Stimulated activated naive CD8-positive, alpha-beta T cell treated with anti-CD3 and anti-CD28 coated beads, Interleukin-15, amount 100 ng/mL, for 72 hours (primary cell): ENCODE measurements at regions not wholly inside any gene's neighbourhood (a gene's known extent, or its start where the extent isn't known, plus 50 kb on each side); places are given as distances from the start of the nearest gene placed in this dataset.
"Not testable (repeated sequence)": the region's sequence is repeated elsewhere in the genome, so short reads cannot be mapped to it uniquely, and the experiment has no call there.

ENCODE experiments used
- ATAC-seq: fragments of 150-1000 bp; cut with Tn5 transposase; 2 replicates; pipeline ENCODE4 v1.10.0; 2021; ENCODE audit warnings: mild to moderate bottlenecking, moderate library complexity
- DNase-seq, 2 donors: peaks; one replicate each; pipeline ENCODE4 v3.0.0; 2021 to 2022
- H3K27ac Mint-ChIP-seq, 2 donors: one replicate each; pipeline ENCODE4 v1.8.0; 2022; ENCODE audit warnings: mild to moderate bottlenecking in 2 of 2, mixed read lengths in 2 of 2, moderate library complexity in 2 of 2
- H3K27me3 Mint-ChIP-seq: one replicate; pipeline ENCODE4 v1.8.0; 2022; ENCODE audit warnings: mixed read lengths
- H3K4me1 Mint-ChIP-seq: one replicate; pipeline ENCODE4 v1.8.0; 2022; ENCODE audit warnings: mild to moderate bottlenecking, mixed read lengths
- H3K4me3 Mint-ChIP-seq, 2 donors: one replicate each; pipeline ENCODE4 v1.8.0; 2022; ENCODE audit warnings: mild to moderate bottlenecking in 2 of 2, mixed read lengths in 2 of 2, moderate library complexity in 1 of 2
- H3K9me3 Mint-ChIP-seq, 2 donors: one replicate each; pipeline ENCODE4 v1.8.0; 2022; ENCODE audit warnings: mixed read lengths in 2 of 2

DNA sequence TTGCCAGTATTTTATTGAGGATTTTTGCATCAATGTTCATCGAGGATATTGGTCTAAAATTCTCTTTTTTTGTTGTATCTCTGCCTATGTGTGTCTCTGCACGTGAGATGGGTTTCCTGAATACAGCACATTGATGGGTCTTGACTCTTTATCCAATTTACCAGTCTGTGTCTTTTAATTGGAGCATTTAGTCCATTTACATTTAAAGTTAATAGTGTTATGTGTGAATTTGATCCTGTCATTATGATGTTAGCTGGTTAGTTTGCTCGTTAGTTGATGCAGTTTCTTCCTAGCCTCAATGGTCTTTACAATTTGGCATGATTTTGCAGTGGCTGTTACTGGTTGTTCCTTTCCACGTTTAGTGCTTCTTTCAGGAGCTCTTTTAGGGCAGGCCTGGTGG is 101.3 kb upstream of the PRR23C start:
- ATAC-seq, H3K9me3 Mint-ChIP-seq, H3K4me1 Mint-ChIP-seq, H3K27me3 Mint-ChIP-seq, DNase-seq, H3K4me3 Mint-ChIP-seq, H3K27ac Mint-ChIP-seq: not testable (repeated sequence)

DNA sequence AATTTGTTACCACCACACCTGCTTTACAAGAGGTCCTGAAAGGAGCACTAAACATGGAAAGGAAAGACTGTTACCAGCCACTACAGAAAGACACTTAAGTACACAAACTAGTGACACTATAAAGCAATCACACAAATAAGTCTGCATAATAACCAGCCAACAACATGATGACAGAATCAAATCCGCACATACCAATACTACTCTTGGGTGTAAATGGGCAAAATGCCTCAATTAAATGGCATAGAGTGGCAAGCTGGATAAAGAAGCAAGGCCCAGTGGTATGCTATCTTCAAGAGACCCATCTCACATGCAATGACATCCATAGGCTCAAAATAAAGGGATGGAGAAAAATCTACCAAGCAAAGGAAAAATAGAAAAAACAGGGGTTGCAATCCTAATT is 106.8 kb upstream of the PRR23C start:
- H3K27me3 Mint-ChIP-seq = peaks cover 18% of the 10 kb centered on the region
- DNase-seq (no peak), ATAC-seq (no peak)
- no peak overlapping the region for H3K4me3 Mint-ChIP-seq
- H3K9me3 Mint-ChIP-seq = peaks cover 5 to 11% of the 10 kb centered on the region in 2 donors
- no peak overlapping the region for H3K27ac Mint-ChIP-seq
- H3K4me1 Mint-ChIP-seq = no peaks in the 10 kb centered on the region

DNA sequence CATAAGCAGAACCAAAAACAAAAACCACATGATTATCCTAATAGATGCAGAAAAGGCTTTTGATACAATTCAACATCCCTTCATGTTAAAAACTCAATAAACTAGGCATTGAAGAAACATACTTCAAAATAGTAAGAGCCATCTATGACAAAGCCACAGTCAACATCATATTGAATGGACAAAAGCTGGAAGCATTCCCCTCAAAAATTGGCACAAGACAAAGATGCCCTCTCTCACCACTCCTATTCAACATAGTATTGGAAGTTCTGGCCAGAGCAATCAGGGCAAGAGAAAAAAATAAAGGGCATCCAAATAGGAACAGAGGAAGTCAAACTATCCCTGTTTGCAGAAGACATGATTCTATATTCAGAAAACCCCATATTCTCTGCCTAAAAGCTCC is 108.7 kb upstream of the PRR23C start:
- H3K4me3 Mint-ChIP-seq, H3K4me1 Mint-ChIP-seq, ATAC-seq, DNase-seq, H3K9me3 Mint-ChIP-seq, H3K27ac Mint-ChIP-seq: not testable (repeated sequence)
- peaks cover 13% of the 10 kb centered on the region for H3K27me3 Mint-ChIP-seq

DNA sequence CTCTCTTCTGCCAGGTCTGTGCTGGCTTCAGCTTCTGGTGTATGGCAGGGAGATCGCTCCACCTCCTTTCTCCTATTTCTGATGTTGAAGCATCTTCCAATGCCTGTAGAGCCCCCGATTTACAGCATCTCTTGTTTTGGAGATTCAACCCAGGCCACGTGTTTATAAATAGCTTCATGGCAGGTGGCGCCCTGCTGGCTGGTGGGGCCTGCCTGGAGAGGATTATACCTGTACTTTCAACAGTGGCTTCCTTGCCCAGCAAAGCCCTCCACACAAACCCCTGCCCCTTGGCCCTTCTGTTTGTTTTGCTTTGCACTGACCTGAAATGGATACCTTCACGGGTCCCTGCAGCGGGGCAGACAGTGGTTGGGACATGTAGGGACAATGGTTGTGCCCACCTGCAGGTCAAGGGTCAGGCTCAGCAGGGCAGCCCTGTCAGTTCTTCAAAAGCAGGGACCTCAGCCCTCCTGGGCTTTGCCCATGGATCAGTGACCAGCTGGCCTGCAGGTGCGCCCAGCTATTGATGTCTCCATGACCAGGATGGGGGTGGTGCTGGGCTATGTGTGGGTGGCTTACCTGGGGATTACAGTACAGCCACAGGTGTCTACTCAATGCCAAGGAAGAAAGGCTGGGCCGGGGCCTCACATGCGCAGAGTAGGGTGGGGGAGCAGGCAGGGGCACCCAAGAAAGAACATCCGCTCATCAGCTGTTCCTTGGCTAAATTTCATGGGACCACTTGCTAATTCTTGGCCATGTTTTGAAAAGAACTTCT is 112.7 kb upstream of the PRR23C start:
- Mint-ChIP-seq H3K27ac (no peak overlapping the region), H3K4me3 (no peak overlapping the region), H3K27me3 (peaks cover 16% of the 10 kb centered on the region), H3K4me1 (no peaks in the 10 kb centered on the region), H3K9me3 (peaks cover under 1 to 9% of the 10 kb centered on the region in 2 donors)
- ATAC-seq (no peak), DNase-seq (no peak)

DNA sequence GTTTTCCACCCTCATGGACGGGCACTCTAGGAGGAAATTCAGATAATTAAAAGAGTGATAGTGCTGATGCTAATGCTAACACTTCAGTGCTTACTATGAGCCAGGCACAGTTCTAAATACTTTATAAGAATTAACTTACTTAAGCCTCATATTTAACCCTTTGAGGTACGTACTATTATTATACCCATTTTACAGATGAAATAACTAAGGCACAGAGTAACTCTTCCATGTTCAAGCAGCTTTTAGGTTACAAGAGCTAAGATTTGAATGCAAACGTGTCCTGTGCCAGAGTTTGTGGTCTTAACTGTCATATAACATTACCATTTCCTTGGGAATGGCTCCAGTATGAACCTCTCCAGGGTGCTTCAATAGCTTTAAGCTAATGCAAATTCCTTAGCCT is 114.7 kb upstream of the PRR23C start:
- no peak for DNase-seq
- Mint-ChIP-seq H3K4me3 (no peak overlapping the region), H3K4me1 (no peaks in the 10 kb centered on the region), H3K27me3 (peaks cover 16% of the 10 kb centered on the region), H3K9me3 (peaks cover 0 to 8% of the 10 kb centered on the region in 2 donors), H3K27ac (no peak overlapping the region)
- no peak for ATAC-seq

DNA sequence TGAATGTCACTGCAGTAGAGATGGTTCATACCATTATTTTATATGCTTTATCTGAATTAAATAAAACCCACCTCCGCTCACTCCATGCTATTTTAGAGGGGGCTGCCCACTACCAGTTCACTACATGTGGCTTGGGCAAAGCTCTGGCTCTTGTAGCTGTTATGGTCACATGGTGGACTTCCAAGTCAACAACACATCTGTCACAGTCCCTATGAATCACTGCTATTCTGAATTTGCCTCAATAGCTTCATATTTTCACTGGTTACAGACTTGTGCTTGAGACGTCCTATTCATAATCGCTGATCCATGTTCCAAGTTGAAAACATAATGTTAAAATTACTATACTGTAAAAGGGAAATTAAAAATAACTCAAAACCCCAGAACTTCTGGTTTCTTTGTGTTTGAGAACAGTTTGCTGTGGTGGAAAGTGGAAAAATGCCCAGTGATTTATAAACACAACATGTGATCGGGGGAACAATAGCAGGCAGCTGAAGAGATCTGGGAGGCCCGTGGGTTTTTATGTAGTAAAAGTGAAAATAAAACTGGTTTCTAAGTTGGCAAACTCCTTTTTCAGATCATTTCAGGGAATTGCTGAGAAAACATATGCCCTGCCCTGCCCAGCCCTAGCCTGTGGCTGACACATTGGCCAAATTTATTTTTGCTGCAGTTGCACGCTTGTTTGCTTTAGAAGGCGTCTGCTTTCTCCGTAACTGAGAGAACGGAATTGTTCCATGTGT is 128.8 kb upstream of the PRR23C start:
- Mint-ChIP-seq H3K27ac (no peak overlapping the region), H3K4me3 (no peak overlapping the region), H3K9me3 (peaks cover 4 to 19% of the 10 kb centered on the region in 2 donors), H3K27me3 (peaks cover 12% of the 10 kb centered on the region), H3K4me1 (no peaks in the 10 kb centered on the region)
- DNase-seq (no peak), ATAC-seq (no peak)

DNA sequence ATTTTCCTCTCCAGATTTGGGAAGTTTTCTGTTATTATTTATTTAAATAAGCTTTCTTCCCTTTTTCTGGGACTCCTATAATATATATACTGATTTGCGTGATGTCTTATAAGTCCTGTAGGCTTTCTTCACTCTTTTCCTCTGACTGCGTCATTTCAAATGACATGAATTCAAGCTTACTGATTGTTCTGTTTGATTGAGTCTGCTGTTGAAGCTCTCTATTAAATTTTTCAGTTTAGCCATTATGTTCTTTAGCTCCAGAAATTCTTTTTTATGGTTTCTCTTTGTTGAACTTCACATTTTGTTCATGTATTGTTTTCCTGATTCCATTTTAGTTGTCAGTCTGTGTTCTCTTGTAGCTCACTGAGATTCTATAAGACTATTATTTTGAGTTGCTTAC is 135.8 kb upstream of the PRR23C start:
- peaks cover 11 to 14% of the 10 kb centered on the region in 2 donors for H3K9me3 Mint-ChIP-seq
- no peaks in the 10 kb centered on the region for H3K4me1 Mint-ChIP-seq

DNA sequence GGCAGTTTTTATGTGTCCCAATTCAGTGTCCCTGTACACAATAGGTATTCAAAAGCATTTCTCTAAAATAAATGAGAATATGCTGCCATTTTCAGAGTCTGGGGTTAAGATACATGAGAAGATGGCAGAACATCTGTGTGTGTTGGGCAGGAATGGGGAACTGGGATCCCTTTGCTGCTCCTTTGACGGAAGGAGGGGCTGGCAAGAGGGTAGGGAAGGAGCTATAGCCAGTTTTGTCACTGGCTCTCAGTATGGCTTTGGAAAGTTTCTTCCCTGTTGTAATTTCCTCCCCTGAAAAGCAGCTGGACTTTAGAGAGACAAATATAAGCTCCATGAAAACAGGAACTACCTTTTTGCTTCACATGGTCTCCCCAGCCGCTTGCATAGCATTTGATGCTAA is 137.5 kb upstream of the PRR23C start:
- H3K4me3 Mint-ChIP-seq = no peak overlapping the region
- DNase-seq (no peak), ATAC-seq (no peak)
- H3K4me1 Mint-ChIP-seq = no peaks in the 10 kb centered on the region
- H3K27me3 Mint-ChIP-seq = no peaks in the 10 kb centered on the region
- H3K27ac Mint-ChIP-seq = no peak overlapping the region
- H3K9me3 Mint-ChIP-seq = peaks cover 11 to 14% of the 10 kb centered on the region in 2 donors

More for the DNA sequence above, 135.8 kb upstream of the PRR23C start:
- ATAC-seq = no peak
- Mint-ChIP-seq H3K27me3 (no peaks in the 10 kb centered on the region), H3K4me3 (no peak overlapping the region), H3K27ac (no peak overlapping the region)
- DNase-seq = no peak

DNA sequence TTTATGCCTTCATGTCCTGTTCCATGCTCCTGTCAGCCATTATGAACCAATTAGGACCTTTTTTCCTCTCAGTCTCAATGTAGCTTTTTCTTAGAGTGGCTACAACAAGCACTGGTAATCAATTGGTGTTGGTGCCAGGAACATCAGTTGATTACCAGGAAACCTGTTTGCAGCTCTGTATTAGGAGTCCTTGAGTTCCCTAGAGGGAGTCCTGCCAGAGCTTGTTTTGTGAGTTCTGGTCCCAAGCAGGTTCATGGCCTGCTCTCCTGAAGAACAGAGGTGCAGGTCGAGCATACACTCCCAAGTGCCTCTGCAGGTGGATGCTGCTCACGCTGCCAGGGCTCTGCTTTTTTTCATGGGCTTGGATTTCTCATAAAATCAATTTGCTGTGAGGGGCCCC is 137.9 kb upstream of the PRR23C start:
- DNase-seq (no peak), ATAC-seq (no peak)
- Mint-ChIP-seq H3K4me3 (no peak overlapping the region), H3K9me3 (peaks cover 11 to 14% of the 10 kb centered on the region in 2 donors), H3K27ac (no peak overlapping the region), H3K4me1 (no peaks in the 10 kb centered on the region), H3K27me3 (no peaks in the 10 kb centered on the region)

DNA sequence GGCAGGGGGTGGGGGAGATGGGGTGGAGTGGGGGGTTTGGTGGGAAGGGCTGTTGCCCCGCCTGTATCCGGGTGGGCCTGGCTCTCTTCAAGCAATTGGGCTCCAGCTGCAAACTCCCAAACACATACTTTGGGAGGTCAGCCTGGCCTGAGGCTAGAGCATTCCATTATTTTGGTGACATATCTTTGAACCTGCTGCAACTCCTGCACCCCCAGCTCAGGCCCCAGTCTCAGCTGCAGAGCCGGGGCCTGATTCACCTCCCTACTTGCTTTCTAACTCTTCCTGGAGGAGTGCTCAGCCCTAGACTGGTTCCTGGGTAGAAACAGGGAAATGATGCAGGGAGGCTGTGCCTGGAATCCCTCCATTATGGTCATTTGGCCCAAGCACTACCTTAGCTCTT is 140.8 kb upstream of the PRR23C start:
- no peak for ATAC-seq
- no peaks in the 10 kb centered on the region for H3K27me3 Mint-ChIP-seq
- H3K9me3 Mint-ChIP-seq = peaks cover 7 to 8% of the 10 kb centered on the region in 2 donors
- H3K27ac Mint-ChIP-seq = no peak overlapping the region
- no peaks in the 10 kb centered on the region for H3K4me1 Mint-ChIP-seq
- DNase-seq = no peak
- H3K4me3 Mint-ChIP-seq = no peak overlapping the region

DNA sequence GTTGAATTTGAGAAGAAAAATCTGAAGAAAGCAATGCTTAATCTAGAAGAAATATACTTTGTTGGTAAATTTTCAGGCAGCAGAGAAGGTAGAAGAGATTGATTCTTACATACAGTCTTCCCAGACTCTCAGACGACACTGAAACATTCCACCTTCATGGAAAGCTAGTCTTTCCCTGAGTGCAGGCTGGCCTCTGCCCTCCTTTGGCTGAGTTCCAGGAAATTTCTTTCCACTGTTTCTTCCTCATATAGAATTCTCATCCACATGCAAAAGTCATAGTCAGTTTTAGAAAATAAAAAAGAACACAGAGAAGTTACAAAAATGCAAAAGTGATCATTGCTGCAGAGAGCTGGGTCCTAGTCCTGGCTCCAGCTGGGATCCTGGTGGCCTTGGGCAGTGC is 142.5 kb upstream of the PRR23C start:
- no peak overlapping the region for H3K4me3 Mint-ChIP-seq
- no peaks in the 10 kb centered on the region for H3K4me1 Mint-ChIP-seq
- no peaks in the 10 kb centered on the region for H3K9me3 Mint-ChIP-seq
- DNase-seq (no peak), ATAC-seq (no peak)
- H3K27me3 Mint-ChIP-seq = no peaks in the 10 kb centered on the region
- H3K27ac Mint-ChIP-seq = no peak overlapping the region

DNA sequence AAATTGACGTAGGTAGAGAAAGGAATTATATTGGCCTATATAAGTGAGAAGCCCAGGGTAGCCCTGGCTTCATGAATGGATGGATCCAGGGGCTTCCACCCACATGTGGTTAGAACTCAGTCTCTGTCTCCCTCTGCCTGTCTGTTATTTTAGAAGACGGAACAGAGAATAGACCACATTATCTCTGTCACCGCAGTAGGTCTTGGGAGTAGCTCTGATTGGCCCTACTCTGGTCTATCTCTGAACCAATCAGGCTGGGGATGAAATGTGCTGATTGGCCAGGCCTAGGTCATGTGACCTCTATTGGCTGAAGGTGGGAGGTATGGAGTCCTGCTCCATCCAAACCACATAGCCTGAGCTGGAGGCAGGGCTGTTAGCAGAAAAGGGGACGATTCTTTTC is 143.0 kb upstream of the PRR23C start:
- DNase-seq = no peak
- Mint-ChIP-seq H3K4me1 (no peaks in the 10 kb centered on the region), H3K27me3 (no peaks in the 10 kb centered on the region), H3K4me3 (no peak overlapping the region), H3K27ac (no peak overlapping the region), H3K9me3 (no peaks in the 10 kb centered on the region)
- ATAC-seq = no peak

DNA sequence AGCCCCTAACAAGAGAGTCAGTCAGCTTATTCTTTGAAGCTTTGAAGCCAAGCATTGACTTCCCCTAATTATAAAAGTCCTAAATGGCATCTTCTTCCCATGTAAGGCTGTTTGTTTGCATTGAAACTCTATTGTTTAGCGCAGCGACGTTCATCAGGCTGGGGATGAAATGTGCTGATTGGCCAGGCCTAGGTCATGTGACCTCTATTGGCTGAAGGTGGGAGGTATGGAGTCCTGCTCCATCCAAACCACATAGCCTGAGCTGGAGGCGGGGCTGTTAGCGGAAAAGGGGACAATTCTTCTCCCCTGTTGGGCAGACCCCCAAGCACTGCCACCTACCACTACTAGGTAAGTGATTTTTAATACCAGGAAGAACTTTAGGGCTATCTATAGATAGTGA is 145.3 kb upstream of the PRR23C start:
- Mint-ChIP-seq H3K9me3 (peaks cover 1 to 2% of the 10 kb centered on the region in 2 donors), H3K27ac (peak overlapping the region in 1 of 2 donors; percentile 50), H3K4me1 (no peaks in the 10 kb centered on the region), H3K27me3 (no peaks in the 10 kb centered on the region), H3K4me3 (no peak overlapping the region)
- no peak for DNase-seq
- ATAC-seq = no peak

DNA sequence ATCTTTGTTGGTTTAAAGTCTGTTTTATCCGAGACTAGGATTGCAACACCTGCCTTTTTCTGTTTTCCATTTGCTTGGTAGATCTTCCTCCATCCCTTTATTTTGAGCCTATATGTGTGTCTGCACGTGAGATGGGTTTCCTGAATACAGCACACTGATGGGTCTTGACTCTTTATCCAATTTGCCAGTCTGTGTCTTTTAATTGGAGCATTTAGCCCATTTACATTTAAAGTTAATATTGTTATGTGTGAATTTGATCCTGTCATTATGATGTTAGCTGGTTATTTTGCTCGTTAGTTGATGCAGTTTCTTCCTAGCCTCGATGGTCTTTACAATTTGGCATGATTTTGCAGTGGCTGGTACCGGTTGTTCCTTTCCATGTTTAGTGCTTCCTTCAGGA is 149.4 kb upstream of the MRPS22 start:
- peaks cover 13 to 21% of the 10 kb centered on the region in 2 donors for H3K9me3 Mint-ChIP-seq
- H3K27ac Mint-ChIP-seq, H3K4me1 Mint-ChIP-seq, ATAC-seq, H3K4me3 Mint-ChIP-seq, DNase-seq: not testable (repeated sequence)
- H3K27me3 Mint-ChIP-seq = peaks cover 29% of the 10 kb centered on the region

DNA sequence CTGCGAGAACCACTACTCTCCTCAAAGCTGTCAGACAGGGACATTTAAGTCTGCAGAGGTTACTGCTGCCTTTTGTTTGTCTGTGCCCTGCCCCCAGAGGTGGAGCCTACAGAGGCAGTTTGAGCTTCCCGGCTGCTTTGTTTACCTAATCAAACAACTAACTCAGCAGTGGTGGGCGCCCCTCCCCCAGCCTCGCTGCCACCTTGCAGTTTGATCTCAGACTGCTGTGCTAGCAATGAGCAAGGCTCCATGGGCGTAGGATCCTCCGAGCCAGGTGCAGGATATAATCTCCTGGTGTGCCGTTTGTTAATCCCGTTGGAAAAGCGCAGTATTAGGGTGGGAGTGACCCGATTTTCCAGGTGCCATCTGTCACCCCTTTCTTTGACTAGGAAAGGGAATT is 147.7 kb upstream of the MRPS22 start:
- not testable (repeated sequence) for ATAC-seq, H3K4me1 Mint-ChIP-seq, H3K4me3 Mint-ChIP-seq, DNase-seq, H3K27ac Mint-ChIP-seq
- H3K9me3 Mint-ChIP-seq = peaks cover 13 to 21% of the 10 kb centered on the region in 2 donors
- H3K27me3 Mint-ChIP-seq = peaks cover 29% of the 10 kb centered on the region

DNA sequence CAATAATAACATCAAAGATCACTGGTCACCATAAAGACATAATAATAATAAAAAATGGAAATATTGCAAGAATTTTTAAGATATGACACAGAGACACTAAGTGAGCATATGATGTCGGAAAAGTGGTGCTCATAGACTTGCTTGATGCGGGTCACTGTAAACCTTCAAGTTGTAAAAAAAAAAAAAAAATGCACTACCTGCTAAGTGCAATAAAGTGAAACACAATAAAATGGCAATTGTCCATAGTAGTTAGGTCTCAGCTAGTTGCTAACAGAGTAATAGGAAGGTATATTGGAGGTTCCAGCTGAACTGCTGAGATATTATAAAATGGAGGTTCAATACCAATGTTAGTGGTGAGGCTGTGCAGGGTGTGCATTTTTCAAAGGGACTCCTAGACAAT is 146.6 kb upstream of the MRPS22 start:
- ATAC-seq (no peak), DNase-seq (no peak)
- no peak overlapping the region for H3K27ac Mint-ChIP-seq
- H3K4me1 Mint-ChIP-seq = no peaks in the 10 kb centered on the region
- H3K9me3 Mint-ChIP-seq = peaks cover 13 to 21% of the 10 kb centered on the region in 2 donors
- H3K4me3 Mint-ChIP-seq = no peak overlapping the region
- H3K27me3 Mint-ChIP-seq = peaks cover 29% of the 10 kb centered on the region
